CD14-positive monocyte (primary cell): ENCODE measurements at regions not wholly inside any gene's neighbourhood (a gene's known extent, or its start where the extent isn't known, plus 50 kb on each side); places are given as distances from the start of the nearest gene placed in this dataset.

Source experiments
- DNase-seq, 3 donors: peaks; one replicate each; pipeline ENCODE4 v3.0.0-alpha.2; 2011 to 2022
- H2AFZ ChIP-seq: 2 replicates; pipeline ENCODE4 v1.6.0; 2012; ENCODE audit warnings: mild to moderate bottlenecking, low read depth, low read length, inconsistent platforms; ENCODE audit not compliant: insufficient read depth, poor library complexity, severe bottlenecking
- H3K27ac ChIP-seq, 2 donors: 1 replicate in 1 of 2; 2 replicates in 1 of 2; pipeline ENCODE4 v1.5.1; 2012 to 2013; ENCODE audit warnings: low read length in 2 of 2, control low read depth in 1 of 2, inconsistent platforms in 1 of 2, low read depth in 1 of 2, mild to moderate bottlenecking in 1 of 2
- H3K27me3 ChIP-seq, 2 donors: one replicate each; pipeline versions ENCODE4 v1.6.0 to v1.6.1; 2011 to 2013; ENCODE audit warnings: low read length in 2 of 2; ENCODE audit not compliant: control insufficient read depth in 2 of 2, insufficient read depth in 2 of 2
- H3K36me3 ChIP-seq, 2 donors: replicated peaks in 1 of 2; 1 replicate in 1 of 2; 2 replicates in 1 of 2; pipeline versions ENCODE4 v1.5.1 to v1.6.1; 2012 to 2013; ENCODE audit warnings: low read length in 2 of 2, control low read depth in 1 of 2, inconsistent platforms in 1 of 2, mild to moderate bottlenecking in 1 of 2; ENCODE audit not compliant: insufficient read depth in 2 of 2, control insufficient read depth in 1 of 2
- H3K4me1 ChIP-seq, 2 donors: 1 replicate in 1 of 2; 2 replicates in 1 of 2; pipeline versions ENCODE4 v1.5.1 to v1.6.1; 2012 to 2013; ENCODE audit warnings: low read length in 2 of 2, control low read depth in 1 of 2, inconsistent platforms in 1 of 2, mild to moderate bottlenecking in 1 of 2, moderate library complexity in 1 of 2; ENCODE audit not compliant: insufficient read depth in 2 of 2, control insufficient read depth in 1 of 2
- H3K4me2 ChIP-seq: replicated peaks from 2 replicates; pipeline ENCODE3; 2012; ENCODE audit warnings: low read length, moderate library complexity, mild to moderate bottlenecking; ENCODE audit not compliant: poor library complexity, severe bottlenecking; ENCODE audit errors: extremely low read depth
- H3K4me3 ChIP-seq, 3 experiments: fragments of 200-600 bp in 1 of 3; sonication (generic) in 1 of 3; replicated peaks in 1 of 3; 1 replicate in 2 of 3; 2 replicates in 1 of 3; pipeline ENCODE4 v1.5.1; 2011 to 2013; ENCODE audit warnings: low read length in 3 of 3, mild to moderate bottlenecking in 3 of 3, control low read depth in 2 of 3, low read depth in 2 of 3, inconsistent platforms in 1 of 3, moderate library complexity in 1 of 3
- H3K79me2 ChIP-seq: 2 replicates; pipeline ENCODE4 v1.6.0; 2012; ENCODE audit warnings: mild to moderate bottlenecking, control low read depth, inconsistent platforms, low read length, moderate library complexity; ENCODE audit not compliant: insufficient read depth
- H3K9ac ChIP-seq: 2 replicates; pipeline ENCODE4 v1.6.0; 2017; ENCODE audit warnings: low read length, mild to moderate bottlenecking; ENCODE audit not compliant: insufficient read depth, poor library complexity, severe bottlenecking
- H3K9me3 ChIP-seq, 2 donors: replicated peaks in 1 of 2; 1 replicate in 1 of 2; 2 replicates in 1 of 2; pipeline versions ENCODE4 v1.5.1 to v1.6.1; 2012 to 2013; ENCODE audit warnings: low read length in 2 of 2, control low read depth in 1 of 2; ENCODE audit not compliant: control insufficient read depth in 1 of 2, insufficient read depth in 1 of 2
- H4K20me1 ChIP-seq: 2 replicates; pipeline ENCODE4 v1.6.0; 2012; ENCODE audit warnings: mild to moderate bottlenecking, low read length, control low read depth, moderate library complexity; ENCODE audit not compliant: insufficient read depth
- H3K27ac Mint-ChIP-seq, 7 donors: one replicate each; pipeline ENCODE4 v1.8.0; 2020; ENCODE audit warnings: mild to moderate bottlenecking in 7 of 7, mixed read lengths in 7 of 7, moderate library complexity in 6 of 7, inconsistent platforms in 2 of 7
- H3K27me3 Mint-ChIP-seq, 3 donors: one replicate each; pipeline ENCODE4 v1.8.0; 2021 to 2022; ENCODE audit warnings: low read depth in 3 of 3, mild to moderate bottlenecking in 3 of 3, mixed read lengths in 3 of 3, moderate library complexity in 3 of 3, inconsistent platforms in 1 of 3
- H3K36me3 Mint-ChIP-seq, 2 donors: one replicate each; pipeline ENCODE4 v1.8.0; 2020; ENCODE audit warnings: mixed read lengths in 2 of 2, inconsistent platforms in 1 of 2, mild to moderate bottlenecking in 1 of 2
- H3K4me1 Mint-ChIP-seq: one replicate; pipeline ENCODE4 v1.8.0; 2020; ENCODE audit warnings: mild to moderate bottlenecking, mixed read lengths
- H3K4me3 Mint-ChIP-seq, 2 donors: one replicate each; pipeline ENCODE4 v1.8.0; 2020; ENCODE audit warnings: mild to moderate bottlenecking in 2 of 2, mixed read lengths in 2 of 2, moderate library complexity in 1 of 2
- H3K9me3 Mint-ChIP-seq, 7 donors: one replicate each; pipeline ENCODE4 v1.8.0; 2020 to 2022; ENCODE audit warnings: mixed read lengths in 7 of 7, mild to moderate bottlenecking in 6 of 7, moderate library complexity in 6 of 7, inconsistent platforms in 2 of 7
- intact Hi-C, 2 donors: fragments of 100-400 bp; cut with micrococcal nuclease; formaldehyde crosslinking; loops; one replicate each; pipeline versions ENCODE4 v1.15.0 to v1.15.1; 2023
- TF ChIP-seq, protein P1 (sequence below): fragments of 200-600 bp; IDR thresholded peaks from one replicate; pipeline ENCODE4 v1.8.0; 2022; ENCODE audit warnings: antibody characterized with exemption, mild to moderate bottlenecking

GRCh38 chr19:28285078-28285477 is 927.9 kb downstream of the UQCRFS1 start:
- Mint-ChIP-seq H3K9me3 (peaks cover 6 to 19% (median 10%) of the 10 kb centered on the region in 7 donors), H3K27ac (no peak overlapping the region), H3K36me3 (no peaks in the 10 kb centered on the region), H3K4me3 (no peak overlapping the region), H3K27me3 (peaks cover 0 to 3% (median 1%) of the 10 kb centered on the region in 3 donors), H3K4me1 (no peaks in the 10 kb centered on the region)
- Histone ChIP-seq H3K4me2 (no peak overlapping the region), H3K79me2 (no peaks in the 10 kb centered on the region), H4K20me1 (no peaks in the 10 kb centered on the region), H3K9ac (no peak overlapping the region), H3K27ac (no peak overlapping the region), H3K9me3 (no peaks in the 10 kb centered on the region), H2AFZ (no peak overlapping the region), H3K36me3 (no peaks in the 10 kb centered on the region), H3K4me1 (no peaks in the 10 kb centered on the region), H3K27me3 (no peaks in the 10 kb centered on the region), H3K4me3 (no peak overlapping the region)
- DNase-seq, result no peak
- TF ChIP-seq, protein P1, sequence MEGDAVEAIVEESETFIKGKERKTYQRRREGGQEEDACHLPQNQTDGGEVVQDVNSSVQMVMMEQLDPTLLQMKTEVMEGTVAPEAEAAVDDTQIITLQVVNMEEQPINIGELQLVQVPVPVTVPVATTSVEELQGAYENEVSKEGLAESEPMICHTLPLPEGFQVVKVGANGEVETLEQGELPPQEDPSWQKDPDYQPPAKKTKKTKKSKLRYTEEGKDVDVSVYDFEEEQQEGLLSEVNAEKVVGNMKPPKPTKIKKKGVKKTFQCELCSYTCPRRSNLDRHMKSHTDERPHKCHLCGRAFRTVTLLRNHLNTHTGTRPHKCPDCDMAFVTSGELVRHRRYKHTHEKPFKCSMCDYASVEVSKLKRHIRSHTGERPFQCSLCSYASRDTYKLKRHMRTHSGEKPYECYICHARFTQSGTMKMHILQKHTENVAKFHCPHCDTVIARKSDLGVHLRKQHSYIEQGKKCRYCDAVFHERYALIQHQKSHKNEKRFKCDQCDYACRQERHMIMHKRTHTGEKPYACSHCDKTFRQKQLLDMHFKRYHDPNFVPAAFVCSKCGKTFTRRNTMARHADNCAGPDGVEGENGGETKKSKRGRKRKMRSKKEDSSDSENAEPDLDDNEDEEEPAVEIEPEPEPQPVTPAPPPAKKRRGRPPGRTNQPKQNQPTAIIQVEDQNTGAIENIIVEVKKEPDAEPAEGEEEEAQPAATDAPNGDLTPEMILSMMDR, result no peak
- intact Hi-C loops, result no loop called here

DNA sequence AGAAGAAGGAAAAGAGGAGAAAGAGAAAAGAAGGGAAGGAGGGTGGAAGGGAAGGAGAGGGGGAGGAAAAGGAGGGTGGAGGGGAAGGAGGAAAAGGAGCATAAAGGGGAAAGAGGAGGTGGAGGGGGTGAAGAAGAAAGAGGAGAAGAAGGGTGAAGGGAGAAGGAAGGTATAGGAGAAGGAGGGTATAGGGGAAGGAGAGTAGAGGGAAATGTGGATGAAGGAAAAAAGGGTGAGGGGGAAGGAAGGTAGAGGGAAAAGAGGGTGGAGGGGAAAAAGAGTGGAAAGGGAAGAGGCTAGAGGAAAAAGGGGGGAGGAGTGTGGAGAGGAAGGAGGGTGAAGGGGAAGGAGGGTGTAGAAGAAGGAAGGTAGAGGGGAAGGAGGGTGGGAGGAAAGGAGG is 928.6 kb downstream of the UQCRFS1 start:
- TF ChIP-seq, protein P1, result no peak
- peaks cover 0 to 3% (median 1%) of the 10 kb centered on the region in 3 donors for H3K27me3 Mint-ChIP-seq
- Histone ChIP-seq H3K4me2 (no peak overlapping the region), H3K4me1 (no peaks in the 10 kb centered on the region), H3K79me2 (no peaks in the 10 kb centered on the region), H3K9ac (no peak overlapping the region), H3K36me3 (no peaks in the 10 kb centered on the region), H3K27ac (no peak overlapping the region), H3K27me3 (no peaks in the 10 kb centered on the region), H3K4me3 (no peak overlapping the region), H3K9me3 (no peaks in the 10 kb centered on the region), H4K20me1 (no peaks in the 10 kb centered on the region), H2AFZ (no peak overlapping the region)
- no peak for DNase-seq
- no peaks in the 10 kb centered on the region for H3K36me3 Mint-ChIP-seq
- intact Hi-C loops, result no loop called here
- H3K27ac Mint-ChIP-seq, result no peak overlapping the region
- H3K9me3 Mint-ChIP-seq, result peaks cover 6 to 23% (median 10%) of the 10 kb centered on the region in 7 donors
- no peak overlapping the region for H3K4me3 Mint-ChIP-seq
- H3K4me1 Mint-ChIP-seq, result no peaks in the 10 kb centered on the region
